GM12878 (cell line): ENCODE measurements at regions not wholly inside any gene's neighbourhood (a gene's known extent, or its start where the extent isn't known, plus 50 kb on each side); places are given as distances from the start of the nearest gene placed in this dataset.
A peak's percentile ranks its signal among the peaks of the same experiment; 100 is the strongest.

Experiments used
- ATF7 ChIP-seq: fragments of 450-650 bp; IDR thresholded peaks from 2 replicates; pipeline ENCODE4 v1.6.1; 2016; ENCODE audit warnings: low read depth, mild to moderate bottlenecking
- BCL3 ChIP-seq: IDR thresholded peaks from 2 replicates; pipeline ENCODE4 v1.6.1; 2011; ENCODE audit warnings: borderline replicate concordance, low read depth, mild to moderate bottlenecking, moderate library complexity, low read length; ENCODE audit not compliant: insufficient read depth, poor library complexity, severe bottlenecking
- BHLHE40 ChIP-seq, 2 experiments: fragments of 450-650 bp in 1 of 2; IDR thresholded peaks; 2 replicates each; pipeline ENCODE4 v1.6.1; 2011 to 2017; ENCODE audit warnings: low read depth in 2 of 2, borderline replicate concordance in 1 of 2, improper control_type of control experiment in 1 of 2, low read length in 1 of 2, mild to moderate bottlenecking in 1 of 2
- CBX5 ChIP-seq: sonication (generic); IDR thresholded peaks from 2 replicates; pipeline ENCODE4 v1.6.1; 2016; ENCODE audit warnings: low read depth, moderate library complexity, mild to moderate bottlenecking, inconsistent platforms
- CTCF ChIP-seq, 3 experiments: IDR thresholded peaks in 2 of 3; conservative IDR thresholded peaks in 1 of 3; 2 replicates each; pipeline ENCODE4 v1.5.1; 2011; ENCODE audit warnings: low read depth in 3 of 3, low read length in 3 of 3, mild to moderate bottlenecking in 3 of 3, control low read depth in 2 of 3, moderate library complexity in 2 of 3, inconsistent platforms in 1 of 3, mixed read lengths in 1 of 3; ENCODE audit not compliant: control insufficient read depth in 2 of 3, insufficient read depth in 1 of 3; ENCODE audit errors: extremely low read depth in 1 of 3
- DPF2 ChIP-seq: fragments of 450-650 bp; IDR thresholded peaks from 2 replicates; pipeline ENCODE4 v1.6.1; 2017; ENCODE audit warnings: mild to moderate bottlenecking
- EZH2 ChIP-seq: IDR thresholded peaks from 2 replicates; pipeline ENCODE4 v1.6.1; 2012; ENCODE audit warnings: low read depth, mild to moderate bottlenecking, control low read depth, inconsistent platforms, low read length, borderline replicate concordance; ENCODE audit not compliant: control insufficient read depth
- FOXK2 ChIP-seq: fragments of 450-650 bp; IDR thresholded peaks from 2 replicates; pipeline ENCODE4 v1.6.1; 2017; ENCODE audit warnings: mild to moderate bottlenecking, moderate library complexity
- HDAC6 ChIP-seq: fragments of 200-600 bp; sonication (generic); IDR thresholded peaks from one replicate; pipeline ENCODE4 v1.8.0; 2017; ENCODE audit warnings: antibody characterized with exemption; ENCODE audit not compliant: unreplicated experiment
- HDGF ChIP-seq: fragments of 450-650 bp; IDR thresholded peaks from 2 replicates; pipeline ENCODE4 v1.6.1; 2016; ENCODE audit warnings: antibody characterized with exemption
- IKZF2 ChIP-seq, 2 experiments: fragments of 450-650 bp; IDR thresholded peaks; 2 replicates each; pipeline ENCODE4 v1.6.1; 2017; ENCODE audit warnings: mild to moderate bottlenecking in 2 of 2, moderate library complexity in 2 of 2
- NR2F1 ChIP-seq: fragments of 450-650 bp; conservative IDR thresholded peaks from 2 replicates; pipeline ENCODE4 v1.6.1; 2017; ENCODE audit warnings: mild to moderate bottlenecking
- RAD51 ChIP-seq: fragments of 450-650 bp; IDR thresholded peaks from 2 replicates; pipeline ENCODE4 v1.6.1; 2016; ENCODE audit warnings: moderate library complexity, mild to moderate bottlenecking, inconsistent platforms
- RCOR1 ChIP-seq: conservative IDR thresholded peaks from 2 replicates; pipeline ENCODE4 v1.6.1; 2012; ENCODE audit warnings: low read depth, low read length, improper control_type of control experiment
- RELB ChIP-seq: fragments of 450-650 bp; IDR thresholded peaks from 2 replicates; pipeline ENCODE4 v1.6.1; 2017; ENCODE audit warnings: low read depth, mild to moderate bottlenecking, moderate library complexity
- RFX5 ChIP-seq: IDR thresholded peaks from 2 replicates; pipeline ENCODE4 v1.6.1; 2011; ENCODE audit warnings: low read depth, low read length, improper control_type of control experiment
- SMAD5 ChIP-seq: IDR thresholded peaks from 2 replicates; pipeline ENCODE4 v1.6.1; 2016; ENCODE audit warnings: antibody characterized with exemption, low read depth
- SPI1 ChIP-seq: IDR thresholded peaks from 2 replicates; pipeline ENCODE4 v1.6.1; 2011; ENCODE audit warnings: low read depth, mild to moderate bottlenecking, low read length, moderate library complexity, borderline replicate concordance; ENCODE audit not compliant: insufficient read depth
- TBL1XR1 ChIP-seq: IDR thresholded peaks from 2 replicates; pipeline ENCODE4 v1.6.1; 2012; ENCODE audit warnings: low read depth, low read length, improper control_type of control experiment
- ZBTB33 ChIP-seq: fragments of 450-650 bp; IDR thresholded peaks from 2 replicates; pipeline ENCODE4 v1.6.1; 2017; ENCODE audit warnings: mild to moderate bottlenecking
- ZBTB40 ChIP-seq: fragments of 450-650 bp; IDR thresholded peaks from 2 replicates; pipeline ENCODE4 v1.6.1; 2016; ENCODE audit warnings: mild to moderate bottlenecking, moderate library complexity, borderline replicate concordance

GRCh38 chr9:106307670-106308069 lies 555.3 kb upstream of the ZNF462 start (continued):
- TF ChIP-seq CTCF (IDR thresholded peaks at IDR 0.05 in 2 of 3, conservative IDR thresholded peaks at IDR 0.05 in 1 of 3; ENCODE audit: control insufficient read depth in 2 of 3, extremely low read depth in 1 of 3, insufficient read depth in 1 of 3, low read depth in 3 of 3, low read length in 3 of 3) (no peak), RCOR1 (no peak), IKZF2 (IDR thresholded peaks at IDR 0.05) (peak; percentile 52 to 55; a peak in 3 of 4 replicates), SMAD5 (no peak), FOXK2 (no peak), EZH2 (no peak), DPF2 (peak; percentile 57; the same call in 1 of the 2 replicates), ZBTB33 (no peak), NR2F1 (peak; percentile 32; the same call in 1 of the 2 replicates), RFX5 (no peak), SPI1 (peak; percentile 60; the same call in 1 of the 2 replicates), ATF7 (no peak; the same call in 1 of the 2 replicates), TBL1XR1 (no peak), RAD51 (no peak), BHLHE40 (IDR thresholded peaks at IDR 0.05; ENCODE audit: borderline replicate concordance in 1 of 2, low read depth in 2 of 2, low read length in 1 of 2) (no peak), RELB (no peak), BCL3 (no peak), HDGF (no peak), HDAC6 (no peak), ZBTB40 (no peak), CBX5 (no peak)
